Ovary (tissue), 7 donors: ENCODE measurements at regions not wholly inside any gene's neighbourhood (a gene's known extent, or its start where the extent isn't known, plus 50 kb on each side); places are given as distances from the start of the nearest gene placed in this dataset.

ENCODE experiments used
- DNase-seq, 5 donors: peaks; one replicate each; pipeline ENCODE4 v3.0.0-alpha.2; 2019 to 2020
- H3K27ac ChIP-seq, 2 donors: fragments of 200-600 bp; one replicate each; pipeline versions ENCODE4 v1.5.1 to v1.8.0; 2019 to 2022
- H3K27me3 ChIP-seq: fragments of 200-600 bp; one replicate; pipeline ENCODE4 v1.8.0; 2022
- H3K36me3 ChIP-seq: fragments of 200-600 bp; sonication (generic); one replicate; pipeline ENCODE4 v1.5.1; 2019
- H3K4me1 ChIP-seq: one replicate; pipeline ENCODE4 v1.8.1; 2013; ENCODE audit warnings: mild to moderate bottlenecking, moderate library complexity; ENCODE audit not compliant: insufficient read depth
- H3K4me3 ChIP-seq: fragments of 200-600 bp; sonication (generic); one replicate; pipeline ENCODE4 v1.5.1; 2017
- H3K9me3 ChIP-seq, 2 donors: fragments of 200-600 bp in 1 of 2; sonication (generic) in 1 of 2; one replicate each; pipeline versions ENCODE4 v1.5.1 to v1.8.1; 2013 to 2019; ENCODE audit warnings: mild to moderate bottlenecking in 1 of 2, moderate library complexity in 1 of 2
- CTCF ChIP-seq, 3 donors: fragments of 450-650 bp in 2 of 3; fragments of 200-600 bp in 1 of 3; IDR thresholded peaks; one replicate each; pipeline versions ENCODE4 v1.5.1 to v1.8.0; 2016 to 2022; ENCODE audit warnings: antibody characterized with exemption in 3 of 3, mild to moderate bottlenecking in 1 of 3
- EP300 ChIP-seq: sonication (generic); formaldehyde crosslinking; IDR thresholded peaks from one replicate; pipeline ENCODE4 v1.6.1; 2017; ENCODE audit warnings: antibody characterized with exemption
- POLR2A ChIP-seq: fragments of 450-650 bp; IDR thresholded peaks from one replicate; pipeline ENCODE4 v1.6.1; 2017; ENCODE audit warnings: antibody characterized with exemption, mild to moderate bottlenecking, moderate library complexity
- WGBS, 3 donors: extraction: QIAGEN DNeasy Blood & Tissue Kit in 1 of 3; methylation state at CpG; one replicate each; pipeline versions ENCODE4 v1.1.5 to v1.1.7; 2013 to 2017; 5-methylcytosine and 5-hydroxymethylcytosine counted together
- intact Hi-C, 4 donors: fragments of 100-400 bp; cut with DNase I; formaldehyde crosslinking; loops; one replicate each; pipeline versions ENCODE4 v1.11.0 to v1.15.1; 2022 to 2023
- donor health status: DM: no; HTN: no; CAD: no; lungs with moderate emphysema.
- donor health status: DM: no; HTN: no; CAD: no.
- donor health status: Bipolar disorder and iron deficiency.
- donor health status: DM: no; HTN: no; CAD: no.
- donor health status: DM: yes; HTN: yes; CAD: no.

DNA sequence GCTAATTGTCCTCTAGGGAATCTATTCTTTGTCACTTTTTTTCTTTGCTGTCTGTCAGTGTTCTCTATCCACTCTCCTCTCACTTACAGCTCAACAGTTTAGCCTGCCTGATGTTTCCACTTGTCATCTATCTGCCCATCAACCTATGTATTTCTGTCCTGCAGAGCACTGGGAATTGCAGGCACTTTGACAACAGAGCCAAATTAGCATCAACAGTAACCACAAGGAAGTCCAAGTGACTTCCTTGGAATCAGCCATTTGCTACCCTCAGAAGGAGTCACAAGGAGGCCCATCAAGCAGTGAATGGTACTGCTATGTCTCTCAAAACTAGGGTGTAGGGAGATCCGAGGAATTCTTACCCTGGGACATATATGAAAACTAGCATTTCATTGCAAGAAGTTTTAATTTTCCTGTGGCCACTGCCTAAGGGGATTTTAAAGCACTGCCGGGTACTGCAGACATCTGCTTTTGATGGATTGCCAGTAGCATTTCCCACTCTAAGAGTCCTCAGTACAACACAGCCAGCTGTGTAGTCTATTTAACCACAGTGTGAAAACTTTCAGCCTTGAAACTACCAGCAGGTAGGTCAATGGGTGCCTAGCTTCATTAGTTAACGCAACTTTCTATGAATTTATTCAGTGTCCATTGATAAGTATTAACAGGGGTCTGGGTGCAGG, 898.8 kb downstream of the NTRK3 start:
- Histone ChIP-seq H3K27me3 (no peaks in the 10 kb centered on the region), H3K36me3 (no peaks in the 10 kb centered on the region), H3K4me3 (no peak overlapping the region), H3K4me1 (no peaks in the 10 kb centered on the region), H3K9me3 (no peaks in the 10 kb centered on the region), H3K27ac (no peak overlapping the region)
- intact Hi-C loops = no loop called here
- DNase-seq = no peak
- no peak for TF ChIP-seq CTCF (IDR thresholded peaks at IDR 0.05)
- no peak for TF ChIP-seq POLR2A
- no peak for TF ChIP-seq EP300
- WGBS, 3 donors = 43 to 51% (median 50%) methylated on average over 3 of the region's 3 CpGs

GRCh38 chr15:87355946-87356345, 900.6 kb downstream of the NTRK3 start:
- Histone ChIP-seq H3K27me3 (no peaks in the 10 kb centered on the region), H3K4me1 (no peaks in the 10 kb centered on the region), H3K4me3 (no peak overlapping the region), H3K36me3 (no peaks in the 10 kb centered on the region), H3K9me3 (no peaks in the 10 kb centered on the region), H3K27ac (no peak overlapping the region)
- TF ChIP-seq EP300 (no peak), CTCF (IDR thresholded peaks at IDR 0.05) (no peak), POLR2A (no peak)
- intact Hi-C loops = no loop called here
- 64 to 66% (median 64%) methylated on average over 1 of the region's 1 CpG for WGBS, 3 donors
- DNase-seq = no peak

DNA sequence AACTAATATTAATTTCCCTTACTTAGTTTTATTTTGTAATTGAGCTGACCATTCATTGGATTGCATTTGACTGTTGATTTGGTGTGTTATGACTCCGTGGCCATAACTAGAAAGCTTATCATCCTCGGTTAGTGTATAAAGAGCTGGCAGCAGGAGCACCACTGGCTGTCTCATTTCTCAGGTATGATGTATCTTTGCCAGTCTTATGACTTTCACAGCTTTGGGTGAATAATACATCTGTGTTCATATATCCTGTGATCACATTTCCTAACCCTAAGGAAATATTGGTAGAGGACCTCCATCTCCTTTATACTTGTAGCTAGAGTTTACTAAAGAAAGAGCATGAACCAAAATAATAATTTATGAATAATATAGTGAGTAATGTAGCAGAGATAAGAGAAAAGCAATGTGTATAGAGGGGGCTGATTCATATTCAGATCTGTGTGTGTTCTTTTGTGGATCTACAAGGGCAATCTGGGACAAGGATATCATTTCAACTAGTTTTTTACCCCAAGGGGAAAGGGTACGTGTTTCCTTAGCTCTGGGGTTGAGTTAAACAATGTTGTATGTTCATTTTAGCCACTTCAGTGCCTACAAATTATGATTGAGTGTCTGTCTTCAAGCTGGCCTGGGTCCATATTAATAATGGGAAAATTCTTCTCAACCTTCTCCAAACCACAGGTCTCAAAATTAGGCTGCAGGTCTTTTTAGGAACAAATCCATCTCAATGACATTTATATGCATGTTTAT, 901.7 kb downstream of the NTRK3 start:
- H3K4me3 ChIP-seq = no peak overlapping the region
- no peaks in the 10 kb centered on the region for H3K4me1 ChIP-seq
- DNase-seq = no peak
- H3K36me3 ChIP-seq = no peaks in the 10 kb centered on the region
- H3K27ac ChIP-seq = no peak overlapping the region
- WGBS, 3 donors = 35 to 63% (median 41%) methylated on average over 3 of the region's 3 CpGs
- TF ChIP-seq CTCF (IDR thresholded peaks at IDR 0.05) (no peak), EP300 (no peak), POLR2A (no peak)
- intact Hi-C loops = no loop called here
- H3K9me3 ChIP-seq = no peaks in the 10 kb centered on the region
- no peaks in the 10 kb centered on the region for H3K27me3 ChIP-seq

- no peak for DNase-seq
- Histone ChIP-seq H3K4me3 (no peak overlapping the region), H3K9me3 (no peaks in the 10 kb centered on the region), H3K4me1 (no peaks in the 10 kb centered on the region), H3K36me3 (no peaks in the 10 kb centered on the region), H3K27me3 (no peaks in the 10 kb centered on the region), H3K27ac (no peak overlapping the region)
- WGBS, 3 donors = 62 to 83% (median 67%) methylated on average over 2 of the region's 2 CpGs
- intact Hi-C loops = no loop called here
- TF ChIP-seq POLR2A = no peak
- TF ChIP-seq CTCF (IDR thresholded peaks at IDR 0.05) = no peak
- TF ChIP-seq EP300 = no peak
Measured at GRCh38 chr15:87349181-87349580, 907.4 kb downstream of the NTRK3 start.
